ENCODE measurements at regions not wholly inside any gene's neighbourhood (a gene's known extent, or its start where the extent isn't known, plus 50 kb on each side); places are given as distances from the start of the nearest gene placed in this dataset.

DNA sequence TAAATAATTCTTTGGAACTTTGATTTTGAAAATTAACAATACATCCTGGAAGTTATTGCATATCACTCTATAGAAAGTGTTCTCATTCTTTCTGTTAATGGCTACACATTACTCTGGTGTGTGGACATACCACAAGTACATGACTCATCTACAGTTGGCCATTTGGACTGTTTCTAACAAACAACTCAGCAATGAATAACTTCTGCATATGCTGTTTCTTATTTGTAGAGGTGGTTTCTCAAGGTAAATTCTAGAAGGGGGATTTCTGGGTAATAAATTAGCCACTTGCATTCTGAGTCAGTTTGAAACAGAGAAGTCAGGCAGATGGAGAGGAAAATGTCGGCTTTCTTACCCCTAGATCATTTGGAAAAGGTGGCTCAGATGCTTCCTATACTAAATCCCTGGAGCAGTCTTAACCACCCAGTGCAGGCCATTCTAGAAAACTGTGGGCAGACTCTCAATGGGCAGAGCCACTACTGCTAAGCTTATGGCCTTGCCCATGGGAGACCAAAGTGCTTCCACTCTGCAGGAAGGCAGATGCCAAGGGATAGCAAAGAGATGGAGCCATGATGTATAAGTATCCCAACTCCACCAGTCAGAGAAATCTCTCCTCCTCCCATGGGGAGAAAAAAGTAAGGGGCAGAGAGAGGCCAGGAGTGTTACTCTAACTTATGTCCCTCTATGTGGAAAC is 194.0 kb upstream of the PLPP4 start:
- BruUV-seq (replicated peaks), result no TSS peak
- H3K4me3 Mint-ChIP-seq (ENCODE audit: low read depth, unreplicated experiment), result no peak overlapping the region
- intact Hi-C loops (cut with micrococcal nuclease; ENCODE audit: unreplicated experiment), result no loop called here
- no peak overlapping the region for H3K27ac Mint-ChIP-seq (ENCODE audit: unreplicated experiment)
- H3K27me3 Mint-ChIP-seq (ENCODE audit: unreplicated experiment), result peaks cover 30% of the 10 kb centered on the region
- TF ChIP-seq, protein P1, sequence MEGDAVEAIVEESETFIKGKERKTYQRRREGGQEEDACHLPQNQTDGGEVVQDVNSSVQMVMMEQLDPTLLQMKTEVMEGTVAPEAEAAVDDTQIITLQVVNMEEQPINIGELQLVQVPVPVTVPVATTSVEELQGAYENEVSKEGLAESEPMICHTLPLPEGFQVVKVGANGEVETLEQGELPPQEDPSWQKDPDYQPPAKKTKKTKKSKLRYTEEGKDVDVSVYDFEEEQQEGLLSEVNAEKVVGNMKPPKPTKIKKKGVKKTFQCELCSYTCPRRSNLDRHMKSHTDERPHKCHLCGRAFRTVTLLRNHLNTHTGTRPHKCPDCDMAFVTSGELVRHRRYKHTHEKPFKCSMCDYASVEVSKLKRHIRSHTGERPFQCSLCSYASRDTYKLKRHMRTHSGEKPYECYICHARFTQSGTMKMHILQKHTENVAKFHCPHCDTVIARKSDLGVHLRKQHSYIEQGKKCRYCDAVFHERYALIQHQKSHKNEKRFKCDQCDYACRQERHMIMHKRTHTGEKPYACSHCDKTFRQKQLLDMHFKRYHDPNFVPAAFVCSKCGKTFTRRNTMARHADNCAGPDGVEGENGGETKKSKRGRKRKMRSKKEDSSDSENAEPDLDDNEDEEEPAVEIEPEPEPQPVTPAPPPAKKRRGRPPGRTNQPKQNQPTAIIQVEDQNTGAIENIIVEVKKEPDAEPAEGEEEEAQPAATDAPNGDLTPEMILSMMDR (IDR thresholded peaks at IDR 0.05; ENCODE audit: unreplicated experiment), result no peak
- H3K9me3 Mint-ChIP-seq (ENCODE audit: low read depth, unreplicated experiment), result no peaks in the 10 kb centered on the region
- no peaks in the 10 kb centered on the region for H3K36me3 Mint-ChIP-seq (ENCODE audit: insufficient read depth, unreplicated experiment)
- CTCF ChIA-PET, result no interaction called here
- no peaks in the 10 kb centered on the region for H3K4me1 Mint-ChIP-seq (ENCODE audit: low read depth, unreplicated experiment)
- no peak for DNase-seq

GRCh38 chr10:120266022-120266421 is 191.0 kb upstream of the PLPP4 start:
- TF ChIP-seq, protein P1 (IDR thresholded peaks at IDR 0.05; ENCODE audit: unreplicated experiment), result no peak
- CTCF ChIA-PET, result no interaction called here
- no peak for DNase-seq
- H3K27ac Mint-ChIP-seq (ENCODE audit: unreplicated experiment), result no peak overlapping the region
- H3K4me1 Mint-ChIP-seq (ENCODE audit: low read depth, unreplicated experiment), result no peaks in the 10 kb centered on the region
- H3K9me3 Mint-ChIP-seq (ENCODE audit: low read depth, unreplicated experiment), result no peaks in the 10 kb centered on the region
- no peak overlapping the region for H3K4me3 Mint-ChIP-seq (ENCODE audit: low read depth, unreplicated experiment)
- intact Hi-C loops (cut with micrococcal nuclease; ENCODE audit: unreplicated experiment), result no loop called here
- H3K36me3 Mint-ChIP-seq (ENCODE audit: insufficient read depth, unreplicated experiment), result no peaks in the 10 kb centered on the region
- BruUV-seq (replicated peaks), result no TSS peak
- H3K27me3 Mint-ChIP-seq (ENCODE audit: unreplicated experiment), result peaks cover 24% of the 10 kb centered on the region

- no peaks in the 10 kb centered on the region for H3K9me3 Mint-ChIP-seq (ENCODE audit: low read depth, unreplicated experiment)
- CTCF ChIA-PET, result no interaction called here
Observed at GRCh38 chr10:120270906-120271305, 186.1 kb upstream of the PLPP4 start.

DNA sequence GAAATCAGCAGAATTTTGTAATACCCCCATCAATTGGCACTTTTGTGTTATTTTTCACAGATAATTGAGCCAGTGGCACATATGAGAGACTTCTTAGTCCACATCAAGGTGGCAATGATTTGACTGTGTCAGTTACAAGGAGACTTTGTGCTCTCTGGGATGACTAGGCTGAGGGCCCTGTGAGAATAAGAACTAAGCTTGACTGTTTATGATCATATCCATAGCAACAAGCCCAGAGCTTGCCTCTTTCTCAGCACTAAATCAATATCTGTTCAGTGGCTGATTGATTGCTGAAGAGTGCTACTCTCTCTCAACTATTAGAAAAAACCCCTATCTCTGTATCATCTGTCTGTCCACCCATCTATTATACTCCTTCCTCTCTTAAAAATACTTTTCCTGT is 185.3 kb upstream of the PLPP4 start:
- intact Hi-C loops (cut with micrococcal nuclease; ENCODE audit: unreplicated experiment), result no loop called here
- Mint-ChIP-seq H3K27ac (ENCODE audit: unreplicated experiment) (no peak overlapping the region), H3K4me3 (ENCODE audit: low read depth, unreplicated experiment) (no peak overlapping the region), H3K9me3 (ENCODE audit: low read depth, unreplicated experiment) (no peaks in the 10 kb centered on the region), H3K4me1 (ENCODE audit: low read depth, unreplicated experiment) (no peaks in the 10 kb centered on the region), H3K36me3 (ENCODE audit: insufficient read depth, unreplicated experiment) (no peaks in the 10 kb centered on the region), H3K27me3 (ENCODE audit: unreplicated experiment) (no peaks in the 10 kb centered on the region)
- TF ChIP-seq, protein P1 (IDR thresholded peaks at IDR 0.05; ENCODE audit: unreplicated experiment), result no peak
- no peak for DNase-seq
- BruUV-seq (replicated peaks), result no TSS peak
- CTCF ChIA-PET, result no interaction called here

More at GRCh38 chr10:120270906-120271305, 186.1 kb upstream of the PLPP4 start:
- no peak overlapping the region for H3K27ac Mint-ChIP-seq (ENCODE audit: unreplicated experiment)
- intact Hi-C loops (cut with micrococcal nuclease; ENCODE audit: unreplicated experiment), result no loop called here
- no TSS peak for BruUV-seq (replicated peaks)
- H3K4me1 Mint-ChIP-seq (ENCODE audit: low read depth, unreplicated experiment), result no peaks in the 10 kb centered on the region
- DNase-seq, result no peak
- H3K36me3 Mint-ChIP-seq (ENCODE audit: insufficient read depth, unreplicated experiment), result no peaks in the 10 kb centered on the region
- H3K4me3 Mint-ChIP-seq (ENCODE audit: low read depth, unreplicated experiment), result no peak overlapping the region
- TF ChIP-seq, protein P1 (IDR thresholded peaks at IDR 0.05; ENCODE audit: unreplicated experiment), result no peak
- H3K27me3 Mint-ChIP-seq (ENCODE audit: unreplicated experiment), result no peaks in the 10 kb centered on the region
